ENCODE measurements at regions not wholly inside any gene's neighbourhood (a gene's known extent, or its start where the extent isn't known, plus 50 kb on each side); places are given as distances from the start of the nearest gene placed in this dataset.

GRCh38 chr2:16031058-16031847, 90.9 kb downstream of the MYCN start:
- no peak for TF ChIP-seq CTCF (IDR thresholded peaks at IDR 0.05)
- TF ChIP-seq POLR2A (IDR thresholded peaks at IDR 0.05): no peak
